ENCODE measurements at regions not wholly inside any gene's neighbourhood (a gene's known extent, or its start where the extent isn't known, plus 50 kb on each side); places are given as distances from the start of the nearest gene placed in this dataset.

- TF ChIP-seq CTCF (IDR thresholded peaks at IDR 0.05; ENCODE audit: low read depth, low read length, missing input control) (no peak), REST (IDR thresholded peaks at IDR 0.05) (no peak), GABPA (IDR thresholded peaks at IDR 0.05 in 1 of 2, conservative IDR thresholded peaks at IDR 0.05 in 1 of 2) (no peak), MAX (IDR thresholded peaks at IDR 0.05) (no peak), SP1 (IDR thresholded peaks at IDR 0.05) (no peak), ZBTB33 (IDR thresholded peaks at IDR 0.05) (no peak), HNF4A (conservative IDR thresholded peaks at IDR 0.05) (no peak), RAD21 (IDR thresholded peaks at IDR 0.05) (no peak), FOXA1 (IDR thresholded peaks at IDR 0.05) (no peak), TAF1 (conservative IDR thresholded peaks at IDR 0.05) (no peak), YY1 (IDR thresholded peaks at IDR 0.05) (no peak), ATF3 (IDR thresholded peaks at IDR 0.05) (no peak), RXRA (IDR thresholded peaks at IDR 0.05) (no peak), JUND (IDR thresholded peaks at IDR 0.05) (no peak)
Measured at GRCh38 chr5:98698359-98698758, 75.1 kb upstream of the RGMB start.

Data from liver (tissue), 3 donors.